ENCODE measurements at regions not wholly inside any gene's neighbourhood (a gene's known extent, or its start where the extent isn't known, plus 50 kb on each side); places are given as distances from the start of the nearest gene placed in this dataset.

DNA sequence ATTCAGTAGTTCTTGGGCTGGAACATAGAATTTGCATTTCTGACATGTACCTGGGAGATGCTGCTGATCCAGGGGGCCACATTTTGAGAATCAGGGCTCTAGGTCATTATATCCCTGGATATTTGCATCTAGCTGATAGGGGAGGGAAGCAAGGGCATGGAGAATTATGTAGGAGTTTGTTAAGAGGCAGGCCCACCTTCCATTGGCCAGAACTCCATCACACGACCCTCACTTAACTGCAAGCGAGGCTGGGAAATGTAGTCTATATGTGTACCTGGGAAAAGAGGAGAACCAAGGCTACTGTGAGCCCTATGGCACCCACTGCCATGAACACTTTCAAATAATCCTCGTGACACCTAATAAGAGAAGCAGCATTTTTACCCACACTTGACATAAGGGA, 657.6 kb downstream of the MED13L start:
- CTCF ChIA-PET, result no interaction called here
- Histone ChIP-seq H3K4me1 (ENCODE audit: control insufficient read depth, extremely low read depth, insufficient read depth, low read length) (no peaks in the 10 kb centered on the region), H3K27me3 (ENCODE audit: control insufficient read depth in 2 of 2, insufficient read depth in 2 of 2, low read length in 2 of 2) (no peaks in the 10 kb centered on the region), H3K4me2 (ENCODE audit: insufficient read depth, low read length) (no peak overlapping the region), H3K4me3 (replicated peaks in 1 of 3; ENCODE audit: insufficient read depth in 1 of 3, low read depth in 1 of 3, low read length in 3 of 3) (no peak overlapping the region), H3K9ac (replicated peaks; ENCODE audit: extremely low read depth, insufficient read depth, low read length) (no peak overlapping the region), H3K27ac (ENCODE audit: insufficient read depth, low read depth, low read length) (no peak overlapping the region), H3K9me1 (replicated peaks; ENCODE audit: control insufficient read depth, extremely low read depth, insufficient read depth, low read length) (no peaks in the 10 kb centered on the region), H3K36me3 (ENCODE audit: control insufficient read depth in 2 of 2, extremely low read depth in 1 of 2, insufficient read depth in 2 of 2, low read length in 2 of 2) (no peaks in the 10 kb centered on the region), H4K20me1 (replicated peaks; ENCODE audit: control insufficient read depth, extremely low read depth, insufficient read depth, low read length) (no peaks in the 10 kb centered on the region), H3K79me2 (ENCODE audit: control insufficient read depth, insufficient read depth, low read length) (no peaks in the 10 kb centered on the region), H3K9me3 (replicated peaks; ENCODE audit: control insufficient read depth, insufficient read depth, low read length) (peaks cover 5% of the 10 kb centered on the region), H2AFZ (ENCODE audit: low read depth, low read length) (no peak overlapping the region)
- dilution Hi-C loops (cut with MboI; ENCODE audit: extremely low pct_ligation_motif_present, low sequenced_read_pairs) (no loop called here), intact Hi-C loops (cut with micrococcal nuclease) (no loop called here)
- no TSS peak for BruUV-seq (replicated peaks)
- POLR2A ChIA-PET, result no interaction called here
- no peak for TF ChIP-seq MYC (IDR thresholded peaks at IDR 0.05; ENCODE audit: low read depth, low read length)
- DNase-seq (ENCODE audit: low read depth, low spot score), result no peak
- no peak for FAIRE-seq

DNA sequence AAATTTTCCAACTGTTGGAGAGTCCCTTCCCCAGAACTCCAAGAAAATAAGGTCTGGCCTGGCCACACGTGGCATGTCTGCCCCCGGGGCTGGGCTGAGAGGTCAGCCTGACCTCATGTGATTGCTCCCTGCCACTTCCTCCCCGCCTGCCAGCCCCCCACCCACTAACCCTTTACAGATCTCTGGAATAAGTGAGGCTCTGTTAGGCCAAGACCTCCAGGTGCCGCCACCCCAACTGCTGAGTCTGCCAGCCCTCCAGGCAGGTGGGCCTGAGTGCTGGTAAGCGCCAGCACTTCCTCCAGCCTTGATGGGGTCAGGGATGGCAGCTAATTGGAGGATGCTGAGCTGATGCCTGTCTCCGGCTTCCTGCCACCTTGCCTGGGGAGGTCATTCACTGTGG, 658.4 kb downstream of the MED13L start:
- H3K36me3 ChIP-seq (ENCODE audit: control insufficient read depth in 2 of 2, extremely low read depth in 1 of 2, insufficient read depth in 2 of 2, low read length in 2 of 2), result no peaks in the 10 kb centered on the region
- BruUV-seq (replicated peaks), result no TSS peak
- no peaks in the 10 kb centered on the region for H3K9me1 ChIP-seq (replicated peaks; ENCODE audit: control insufficient read depth, extremely low read depth, insufficient read depth, low read length)
- POLR2A ChIA-PET, result no interaction called here
- no peaks in the 10 kb centered on the region for H3K79me2 ChIP-seq (ENCODE audit: control insufficient read depth, insufficient read depth, low read length)
- no peak overlapping the region for H3K4me2 ChIP-seq (ENCODE audit: insufficient read depth, low read length)
- H2AFZ ChIP-seq (ENCODE audit: low read depth, low read length), result no peak overlapping the region
- H3K4me1 ChIP-seq (ENCODE audit: control insufficient read depth, extremely low read depth, insufficient read depth, low read length), result no peaks in the 10 kb centered on the region
- CTCF ChIA-PET, result no interaction called here
- no peak overlapping the region for H3K4me3 ChIP-seq (replicated peaks in 1 of 3; ENCODE audit: insufficient read depth in 1 of 3, low read depth in 1 of 3, low read length in 3 of 3)
- H3K9ac ChIP-seq (replicated peaks; ENCODE audit: extremely low read depth, insufficient read depth, low read length), result no peak overlapping the region
- FAIRE-seq (no peak), DNase-seq (ENCODE audit: low read depth, low spot score) (no peak)
- H4K20me1 ChIP-seq (replicated peaks; ENCODE audit: control insufficient read depth, extremely low read depth, insufficient read depth, low read length), result no peaks in the 10 kb centered on the region
- no peaks in the 10 kb centered on the region for H3K27me3 ChIP-seq (ENCODE audit: control insufficient read depth in 2 of 2, insufficient read depth in 2 of 2, low read length in 2 of 2)
- peaks cover 2% of the 10 kb centered on the region for H3K9me3 ChIP-seq (replicated peaks; ENCODE audit: control insufficient read depth, insufficient read depth, low read length)
- no peak for TF ChIP-seq POLR2A (IDR thresholded peaks at IDR 0.05; ENCODE audit: low read depth, low read length)
- no peak for TF ChIP-seq MYC (IDR thresholded peaks at IDR 0.05; ENCODE audit: low read depth, low read length)
- TF ChIP-seq POLR2AphosphoS5 (IDR thresholded peaks at IDR 0.05; ENCODE audit: insufficient read depth, low read depth, low read length), result no peak
- no peak for TF ChIP-seq JUN (IDR thresholded peaks at IDR 0.05; ENCODE audit: borderline replicate concordance, insufficient read depth, insufficient read length, low read depth)
- no peak for TF ChIP-seq GATA2 (IDR thresholded peaks at IDR 0.05; ENCODE audit: insufficient read depth, insufficient read length, low read depth, low read length)
- TF ChIP-seq, protein P1, sequence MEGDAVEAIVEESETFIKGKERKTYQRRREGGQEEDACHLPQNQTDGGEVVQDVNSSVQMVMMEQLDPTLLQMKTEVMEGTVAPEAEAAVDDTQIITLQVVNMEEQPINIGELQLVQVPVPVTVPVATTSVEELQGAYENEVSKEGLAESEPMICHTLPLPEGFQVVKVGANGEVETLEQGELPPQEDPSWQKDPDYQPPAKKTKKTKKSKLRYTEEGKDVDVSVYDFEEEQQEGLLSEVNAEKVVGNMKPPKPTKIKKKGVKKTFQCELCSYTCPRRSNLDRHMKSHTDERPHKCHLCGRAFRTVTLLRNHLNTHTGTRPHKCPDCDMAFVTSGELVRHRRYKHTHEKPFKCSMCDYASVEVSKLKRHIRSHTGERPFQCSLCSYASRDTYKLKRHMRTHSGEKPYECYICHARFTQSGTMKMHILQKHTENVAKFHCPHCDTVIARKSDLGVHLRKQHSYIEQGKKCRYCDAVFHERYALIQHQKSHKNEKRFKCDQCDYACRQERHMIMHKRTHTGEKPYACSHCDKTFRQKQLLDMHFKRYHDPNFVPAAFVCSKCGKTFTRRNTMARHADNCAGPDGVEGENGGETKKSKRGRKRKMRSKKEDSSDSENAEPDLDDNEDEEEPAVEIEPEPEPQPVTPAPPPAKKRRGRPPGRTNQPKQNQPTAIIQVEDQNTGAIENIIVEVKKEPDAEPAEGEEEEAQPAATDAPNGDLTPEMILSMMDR (IDR thresholded peaks at IDR 0.05; ENCODE audit: extremely low read depth in 1 of 2, insufficient read depth in 1 of 2, low read depth in 1 of 2, low read length in 2 of 2), result no peak
- no peak for TF ChIP-seq FOS (IDR thresholded peaks at IDR 0.05; ENCODE audit: borderline replicate concordance, insufficient read depth, low read length)
- TF ChIP-seq EZH2 (IDR thresholded peaks at IDR 0.05; ENCODE audit: borderline replicate concordance, low read depth, low read length, severe bottlenecking), result no peak
- TF ChIP-seq, protein P2, sequence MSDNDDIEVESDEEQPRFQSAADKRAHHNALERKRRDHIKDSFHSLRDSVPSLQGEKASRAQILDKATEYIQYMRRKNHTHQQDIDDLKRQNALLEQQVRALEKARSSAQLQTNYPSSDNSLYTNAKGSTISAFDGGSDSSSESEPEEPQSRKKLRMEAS (IDR thresholded peaks at IDR 0.05; ENCODE audit: insufficient read depth, insufficient read length), result no peak
- no peak overlapping the region for H3K27ac ChIP-seq (ENCODE audit: insufficient read depth, low read depth, low read length)
- dilution Hi-C loops (cut with MboI; ENCODE audit: extremely low pct_ligation_motif_present, low sequenced_read_pairs), result no loop called here
- intact Hi-C loops (cut with micrococcal nuclease), result no loop called here

All from endothelial cell of umbilical vein (primary cell).